SH-SY5Y (cell line): ENCODE measurements at regions not wholly inside any gene's neighbourhood (a gene's known extent, or its start where the extent isn't known, plus 50 kb on each side); places are given as distances from the start of the nearest gene placed in this dataset.

Source experiments
- GATA2 ChIP-seq: IDR thresholded peaks from 2 replicates; pipeline ENCODE4 v1.6.1; 2011; ENCODE audit warnings: mild to moderate bottlenecking, low read depth, low read length
- GATA3 ChIP-seq: IDR thresholded peaks from 2 replicates; pipeline ENCODE4 v1.6.1; 2011; ENCODE audit warnings: low read depth, mild to moderate bottlenecking, low read length, moderate library complexity

DNA sequence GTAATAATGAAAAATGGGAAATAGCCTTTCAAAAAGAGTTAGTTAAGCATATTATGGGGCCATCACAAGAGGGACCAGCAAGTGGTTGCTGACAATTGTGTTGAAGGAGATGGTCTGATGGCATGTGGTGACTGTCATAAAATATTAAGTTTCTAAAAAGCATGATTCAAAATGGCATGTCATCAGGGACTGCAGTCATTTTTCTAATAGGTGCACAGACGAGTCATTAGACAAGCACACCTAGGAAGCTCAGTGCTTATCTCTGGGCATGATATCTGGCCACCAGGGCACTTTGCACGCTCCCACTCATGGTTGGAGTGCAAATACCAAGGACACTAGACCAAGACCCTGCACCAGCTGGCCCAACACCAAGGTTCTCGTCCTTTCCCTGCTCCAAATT is 226.5 kb downstream of the ANKRD60 start:
- TF ChIP-seq GATA3 (no peak), GATA2 (no peak)
